Amniotic stem cell (primary cell): ENCODE measurements at regions not wholly inside any gene's neighbourhood (a gene's known extent, or its start where the extent isn't known, plus 50 kb on each side); places are given as distances from the start of the nearest gene placed in this dataset.
"Not testable (repeated sequence)": the region's sequence is repeated elsewhere in the genome, so short reads cannot be mapped to it uniquely, and the experiment has no call there.

Experiments used
- DNase-seq: peaks from one replicate; lab custom pipeline; 2025; lab: John Stamatoyannopoulos, UW

DNA sequence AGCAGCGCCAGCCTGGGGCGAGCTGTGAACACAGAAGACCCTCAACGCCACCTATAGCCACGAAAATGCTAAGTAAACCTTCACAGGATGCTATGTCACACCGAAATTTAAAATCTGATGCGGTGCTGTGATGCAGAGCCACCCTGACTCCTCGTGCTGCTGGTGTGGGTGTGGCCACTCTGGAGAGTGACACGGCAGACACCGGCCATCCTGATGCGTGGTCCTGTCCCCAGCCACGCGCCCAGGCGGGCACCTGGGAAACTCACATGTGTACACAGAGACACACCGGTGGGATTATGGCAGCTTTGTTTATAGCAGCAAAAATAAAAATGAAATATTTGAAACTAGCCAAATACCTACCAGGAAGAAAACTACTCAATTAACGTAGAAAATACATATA, 138.3 kb upstream of the SFSWAP start:
- no peak for DNase-seq

DNA sequence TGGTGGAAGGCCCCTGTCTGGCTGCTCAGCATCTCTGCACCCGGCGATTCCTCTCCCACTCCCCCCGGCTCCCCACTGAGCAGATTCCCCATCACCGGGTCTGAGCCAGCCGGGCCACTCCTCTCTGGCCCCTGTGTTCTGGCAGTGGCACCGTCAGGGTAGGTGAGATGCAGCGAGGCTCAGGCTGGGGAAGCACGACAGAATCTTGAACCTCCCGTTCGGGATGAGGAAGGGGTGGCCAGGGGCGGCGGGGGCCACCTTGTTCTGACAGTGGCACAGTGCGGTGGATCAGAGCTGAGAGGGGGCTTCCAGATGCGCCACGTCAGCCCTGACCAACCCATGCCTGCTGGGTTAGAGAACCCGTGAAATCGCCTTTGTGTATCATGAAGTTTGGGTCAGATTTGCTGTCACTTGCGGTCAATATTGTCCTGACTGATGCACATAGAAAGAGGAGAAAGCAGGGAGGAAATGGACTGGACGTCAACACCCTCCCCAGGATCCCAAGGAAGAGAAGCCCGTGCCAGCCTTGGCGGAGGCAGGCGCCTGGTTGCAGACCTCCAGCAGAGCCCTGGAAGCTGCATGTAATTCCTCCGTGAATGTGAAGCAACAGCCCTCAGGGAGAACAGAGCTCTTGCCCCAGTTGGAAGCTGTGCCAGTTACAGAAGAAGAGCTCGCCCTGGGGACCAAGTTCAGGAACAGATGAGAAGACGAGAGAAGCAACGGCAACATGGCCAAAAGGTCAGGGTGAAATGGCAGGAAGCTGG, 137.1 kb upstream of the SFSWAP start:
- no peak for DNase-seq

DNA sequence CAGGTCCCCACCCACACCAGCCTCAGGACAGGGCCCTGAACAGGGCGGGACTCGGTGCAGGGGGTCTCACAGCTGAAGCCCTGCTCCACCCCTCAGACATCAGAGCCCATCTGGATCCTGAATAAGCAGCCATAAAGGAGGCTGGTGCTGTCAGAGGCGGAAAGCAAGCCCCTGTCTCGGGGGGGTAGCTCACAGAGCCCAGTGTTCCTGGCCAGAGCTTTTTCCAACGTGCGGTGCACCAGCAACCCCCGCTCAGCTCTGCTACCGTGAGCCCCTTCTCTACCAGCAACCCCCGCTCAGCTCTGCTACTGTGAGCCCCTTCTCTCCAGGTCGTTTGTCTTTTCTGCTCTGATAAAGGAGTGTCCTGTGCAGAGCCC, 136.5 kb upstream of the SFSWAP start:
- DNase-seq: no peak

DNA sequence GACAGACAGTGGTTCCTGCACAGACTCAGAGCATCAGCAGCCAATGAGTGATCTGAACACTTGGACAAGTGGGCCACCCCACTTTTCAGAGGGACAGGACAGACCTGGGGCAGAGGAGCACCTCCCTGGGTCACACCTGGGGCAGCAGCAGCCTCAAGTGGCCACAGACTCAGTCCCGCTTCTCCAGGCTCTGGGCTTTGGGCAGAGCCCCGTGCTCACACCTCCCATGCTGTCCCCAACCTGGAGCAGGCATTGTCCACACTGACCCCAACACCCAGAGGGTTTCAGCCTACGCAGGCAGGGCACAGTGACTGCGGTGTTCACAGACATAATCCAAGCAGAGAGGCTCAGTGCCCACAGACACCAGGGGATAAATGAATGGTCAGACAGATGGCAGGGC, 135.5 kb upstream of the SFSWAP start:
- no peak for DNase-seq

DNA sequence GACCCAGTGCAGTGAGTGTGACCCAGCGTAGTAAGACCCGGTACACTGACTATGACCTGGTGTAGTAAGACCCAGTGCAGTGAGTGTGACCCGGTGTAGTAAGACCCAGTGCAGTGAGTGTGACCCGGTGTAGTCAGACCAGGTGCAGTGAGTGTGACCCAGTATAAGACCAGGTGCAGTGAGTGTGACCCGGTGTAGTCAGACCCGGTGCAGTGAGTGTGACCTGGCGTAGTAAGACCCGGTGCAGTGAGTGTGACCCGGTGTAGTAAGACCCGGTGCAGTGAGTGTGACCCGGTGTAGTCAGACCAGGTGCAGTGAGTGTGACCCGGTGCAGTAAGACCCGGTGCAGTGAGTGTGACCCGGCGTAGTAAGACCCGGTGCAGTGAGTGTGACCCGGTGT, 134.2 kb upstream of the SFSWAP start:
- not testable (repeated sequence) for DNase-seq

DNA sequence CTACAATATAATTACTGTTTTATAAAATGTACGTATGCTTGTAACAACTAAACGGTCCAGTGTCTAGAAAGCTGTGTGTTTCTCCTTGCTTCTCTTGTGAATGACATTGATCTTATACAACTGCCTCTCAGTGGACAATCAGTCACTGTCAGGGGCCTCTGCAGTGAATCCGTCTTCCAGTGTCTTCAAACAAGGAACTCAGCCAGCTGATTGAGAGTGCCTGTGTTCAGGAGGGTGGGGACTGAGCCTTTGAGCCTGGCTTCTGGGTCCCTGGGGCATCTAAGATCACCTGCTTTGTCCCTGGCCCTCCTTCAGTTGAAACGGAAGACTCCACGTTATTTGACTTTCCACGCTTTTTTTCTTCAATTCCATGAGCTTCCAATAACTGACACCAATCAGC, 133.1 kb upstream of the SFSWAP start:
- DNase-seq: no peak

DNA sequence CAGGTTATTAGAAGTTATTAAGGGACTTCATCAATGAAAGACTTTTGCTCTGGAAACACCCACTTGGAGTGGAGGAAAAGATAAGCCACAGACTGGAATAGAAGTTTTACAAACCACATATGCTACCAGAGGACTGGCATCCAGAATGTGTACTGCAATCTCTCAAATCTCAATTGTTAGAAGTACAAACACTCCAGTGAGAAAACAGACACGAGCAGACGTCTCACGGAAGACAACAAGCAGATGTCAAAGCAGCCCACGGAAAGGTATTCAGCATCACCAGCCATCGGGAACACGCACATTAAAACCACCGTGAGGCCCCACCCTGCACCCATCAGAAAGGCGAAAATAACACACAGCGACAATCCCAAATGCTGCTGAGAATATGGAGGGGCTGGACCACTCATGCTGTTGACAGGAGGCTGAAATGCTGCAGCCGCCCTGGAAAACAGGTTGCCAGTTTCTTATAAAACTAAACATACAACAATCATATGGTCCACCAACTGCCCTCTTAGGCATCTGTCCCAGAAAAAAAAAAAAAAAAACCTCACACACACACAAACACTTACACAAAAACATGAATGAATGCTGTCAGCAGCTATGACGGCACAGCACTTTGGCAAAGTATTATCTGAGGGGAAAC, 131.9 kb upstream of the SFSWAP start:
- no peak for DNase-seq

DNA sequence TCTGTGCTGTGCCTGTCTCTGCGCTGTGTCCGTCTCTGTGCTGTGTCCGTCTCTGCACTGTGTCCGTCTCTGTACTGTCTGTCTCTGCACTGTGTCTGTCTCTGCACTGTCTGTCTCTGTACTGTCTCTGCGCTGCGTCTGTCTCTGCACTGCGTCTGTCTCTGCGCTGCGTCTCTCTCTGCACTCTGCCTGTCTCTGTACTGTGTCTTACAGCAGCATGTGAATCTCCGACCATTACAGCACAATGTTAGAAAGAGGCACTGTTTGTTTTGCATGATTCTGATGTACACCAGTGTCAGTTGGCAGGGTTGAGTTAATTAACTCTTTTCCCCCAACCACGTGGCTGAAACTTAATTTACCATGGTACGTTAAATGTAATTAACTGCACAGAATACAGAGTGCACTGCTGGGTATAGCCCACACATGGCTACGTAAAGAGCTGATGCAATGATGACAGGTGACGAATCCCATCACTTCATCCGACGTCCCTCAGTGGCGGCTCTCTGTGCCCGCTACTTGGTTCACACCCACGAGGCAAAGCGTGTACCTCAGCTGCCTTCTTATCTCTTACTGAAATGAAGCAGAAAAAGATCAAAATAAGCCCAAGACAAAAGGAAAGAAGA, 127.7 kb upstream of the SFSWAP start:
- DNase-seq: no peak

DNA sequence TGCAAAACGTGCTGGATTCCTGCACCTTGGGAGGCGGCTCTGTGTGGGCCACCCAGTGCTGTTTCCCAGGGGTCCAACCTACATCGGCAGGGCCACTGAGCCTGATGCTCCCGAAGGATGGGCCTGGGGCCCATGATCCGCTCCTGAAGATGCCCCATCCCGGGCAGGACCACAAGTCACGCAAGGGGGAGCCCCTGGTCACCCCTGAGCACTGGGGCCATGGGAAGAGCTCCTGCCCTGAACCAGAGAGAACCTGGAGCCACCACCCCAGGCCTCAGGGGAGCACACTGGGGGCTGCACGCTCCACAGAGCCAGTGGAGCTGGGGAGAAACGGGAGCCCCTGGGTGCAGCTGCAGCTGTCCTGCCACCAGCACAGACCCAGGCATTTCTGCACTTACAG, 124.6 kb upstream of the SFSWAP start:
- no peak for DNase-seq

DNA sequence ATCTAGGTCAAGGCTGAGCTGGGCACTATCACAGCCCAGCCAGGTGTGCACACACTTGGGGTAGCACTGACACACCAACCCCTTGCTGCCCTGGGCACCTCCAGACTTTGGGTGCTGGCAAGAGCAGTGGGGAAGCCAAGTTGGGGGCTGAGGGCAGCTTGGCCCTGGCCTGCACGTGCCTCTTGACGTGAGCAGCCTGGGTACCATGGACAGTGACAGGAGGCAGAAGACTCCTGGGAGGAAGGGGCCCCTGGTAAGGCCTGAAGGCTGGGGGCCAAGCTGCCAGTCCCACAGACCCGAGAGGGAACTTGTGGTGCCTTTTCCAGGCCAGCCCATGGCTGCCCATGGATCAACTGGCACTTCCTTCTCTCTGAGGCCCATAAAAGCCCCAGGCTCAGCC, 124.1 kb upstream of the SFSWAP start:
- no peak for DNase-seq

DNA sequence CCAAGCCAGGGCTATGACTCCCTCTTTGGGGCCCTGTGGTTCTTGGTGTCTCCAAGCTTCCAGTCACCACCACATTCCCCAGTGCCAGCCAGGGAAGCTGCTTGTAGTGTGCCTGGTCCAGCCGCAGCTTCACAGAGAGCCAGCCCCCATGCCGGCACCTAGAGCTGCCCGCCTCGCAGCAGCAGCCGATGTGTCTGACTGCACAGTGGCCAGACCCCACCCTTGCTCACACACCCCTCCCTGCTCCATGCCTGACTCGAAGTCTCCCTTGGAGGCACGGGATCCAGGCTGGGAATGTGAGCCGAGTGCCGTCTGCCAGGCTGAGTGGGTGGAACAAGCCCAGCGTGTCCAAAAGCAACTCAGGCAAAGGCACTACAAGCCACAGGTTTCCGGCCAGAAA, 123.3 kb upstream of the SFSWAP start:
- DNase-seq: no peak

DNA sequence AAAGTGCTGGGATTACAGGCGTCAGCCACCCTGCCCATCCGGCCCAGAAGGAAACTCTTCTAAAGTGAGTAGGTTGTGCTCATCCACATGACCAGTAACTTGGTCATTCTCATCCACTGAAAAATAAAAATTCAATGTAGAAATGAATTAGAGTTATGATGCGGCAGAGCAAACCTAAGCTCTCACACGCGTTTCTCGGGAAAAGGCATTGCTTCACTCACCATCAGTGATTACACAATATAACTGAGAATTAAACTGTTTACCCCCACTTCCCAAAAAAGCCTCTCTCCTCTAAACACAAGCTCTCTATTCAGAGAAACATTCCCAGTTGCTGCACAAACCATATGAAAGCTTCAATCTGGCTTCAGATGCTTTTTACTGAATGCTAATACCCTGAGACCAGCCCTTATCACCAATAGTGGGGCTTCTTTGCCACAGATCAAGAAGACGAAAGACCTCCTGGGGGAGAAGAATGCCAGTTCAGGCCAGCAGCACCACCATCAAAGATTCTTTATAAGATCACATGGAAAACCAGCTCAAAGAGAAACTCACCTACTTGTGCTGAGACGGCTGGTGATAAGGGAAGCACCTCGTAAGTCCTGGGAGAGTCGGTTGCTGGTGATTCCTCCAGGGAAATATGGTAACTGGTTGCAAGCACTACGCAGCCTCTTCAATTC, 121.5 kb upstream of the SFSWAP start:
- no peak for DNase-seq

DNA sequence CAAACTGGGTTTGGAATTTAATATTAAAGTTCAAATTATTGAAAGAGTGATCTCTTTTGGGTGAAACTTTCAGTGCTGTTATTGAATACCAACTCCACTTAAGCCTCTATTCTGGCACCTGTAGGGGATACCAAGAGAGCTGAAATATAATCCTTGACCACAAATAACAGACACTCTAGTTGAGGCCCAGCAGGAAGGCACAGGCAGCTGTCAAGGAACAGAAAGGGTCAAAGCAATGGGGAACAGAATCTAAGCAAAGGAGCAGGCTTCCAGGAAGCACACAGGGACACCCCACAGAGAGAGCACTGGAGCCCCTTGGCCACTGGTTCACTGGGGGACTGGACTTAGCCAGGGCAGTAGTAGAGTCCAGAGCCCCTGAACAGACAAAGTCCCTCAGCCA, 120.9 kb upstream of the SFSWAP start:
- no peak for DNase-seq

DNA sequence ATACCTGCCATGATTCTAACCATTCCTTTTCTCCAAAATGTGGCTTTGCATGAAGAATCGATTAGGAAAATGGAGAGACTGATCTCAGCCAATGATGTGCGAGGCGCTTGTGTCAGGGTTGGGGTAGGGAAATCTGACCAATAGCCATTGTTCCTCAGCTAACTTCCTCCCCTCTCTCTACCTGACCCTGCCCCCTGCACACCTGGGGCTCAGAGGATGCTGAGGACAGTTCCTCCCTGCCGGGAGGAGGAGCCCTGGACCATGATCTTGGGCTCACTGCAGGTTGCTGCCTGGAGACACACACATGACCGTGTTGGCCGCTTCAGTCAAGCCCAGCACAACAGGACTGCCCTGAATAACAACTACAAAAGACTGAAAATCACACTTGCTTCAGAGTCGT, 119.8 kb upstream of the SFSWAP start:
- DNase-seq: no peak

DNA sequence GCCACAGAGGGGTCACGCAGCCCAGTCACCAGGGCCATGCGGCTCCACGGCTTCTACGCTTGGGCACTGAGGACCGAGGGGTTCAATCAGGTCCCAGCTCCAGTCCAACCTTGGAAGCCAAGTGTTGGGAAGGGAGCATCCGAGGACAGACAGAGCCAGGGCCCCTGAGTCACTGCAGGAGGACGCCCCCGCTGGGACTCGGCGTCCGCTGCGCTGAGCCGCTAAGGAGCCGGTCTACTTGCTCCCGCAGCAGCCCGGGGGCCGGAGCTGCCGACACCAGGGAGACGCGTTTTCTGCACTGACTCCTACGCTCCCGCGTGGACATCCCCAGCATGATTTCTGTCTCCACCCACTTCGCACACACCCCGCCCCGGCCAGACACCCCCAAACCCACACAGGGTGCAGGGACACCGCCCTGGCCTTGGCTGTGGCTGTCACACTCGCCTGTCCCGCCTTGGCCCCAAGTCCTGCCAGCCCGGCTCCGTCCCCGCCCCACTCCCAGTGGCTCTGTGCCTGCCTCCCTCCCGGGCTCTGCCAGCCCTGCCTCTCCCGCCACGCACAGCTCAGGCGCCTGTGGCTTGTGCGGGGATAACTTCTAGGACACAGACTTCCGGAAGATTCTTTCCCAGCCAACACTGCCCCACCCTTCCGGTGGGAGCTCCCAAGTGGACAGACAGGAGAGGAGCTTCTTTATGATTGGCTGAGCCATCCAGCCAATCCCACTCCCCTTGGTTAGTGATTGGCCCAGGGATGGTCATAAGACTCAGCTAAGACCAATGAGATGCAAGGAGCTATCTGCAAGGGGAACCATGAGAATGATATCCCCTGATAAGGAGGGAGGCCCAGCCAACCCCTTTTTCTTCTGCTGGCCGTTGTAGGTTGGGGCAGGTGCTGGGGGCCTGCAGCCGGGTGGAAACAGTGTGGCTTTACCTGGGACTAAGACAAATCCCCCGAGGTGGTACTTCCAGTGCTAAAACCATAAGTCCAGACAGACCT, 118.9 kb upstream of the SFSWAP start:
- no peak for DNase-seq

DNA sequence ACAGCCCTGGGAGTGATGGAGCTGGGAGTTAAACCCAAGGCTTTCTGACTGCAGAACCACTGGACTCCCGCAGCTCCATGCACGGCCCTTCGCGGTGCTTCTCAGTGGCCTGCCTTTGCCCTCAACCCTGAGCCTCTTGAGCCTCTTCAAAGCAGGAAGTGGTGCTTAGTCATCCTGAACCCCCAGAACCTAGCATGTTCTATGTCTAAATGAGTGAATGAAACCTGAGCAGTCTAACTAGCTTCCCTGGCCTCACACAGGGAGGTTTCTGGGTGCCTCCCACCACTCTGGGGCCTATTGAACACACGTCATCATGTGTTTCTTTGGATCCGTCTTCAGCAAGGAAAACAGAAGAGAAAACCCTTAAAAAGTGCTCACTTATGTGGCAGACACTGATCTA, 117.9 kb upstream of the SFSWAP start:
- no peak for DNase-seq

DNA sequence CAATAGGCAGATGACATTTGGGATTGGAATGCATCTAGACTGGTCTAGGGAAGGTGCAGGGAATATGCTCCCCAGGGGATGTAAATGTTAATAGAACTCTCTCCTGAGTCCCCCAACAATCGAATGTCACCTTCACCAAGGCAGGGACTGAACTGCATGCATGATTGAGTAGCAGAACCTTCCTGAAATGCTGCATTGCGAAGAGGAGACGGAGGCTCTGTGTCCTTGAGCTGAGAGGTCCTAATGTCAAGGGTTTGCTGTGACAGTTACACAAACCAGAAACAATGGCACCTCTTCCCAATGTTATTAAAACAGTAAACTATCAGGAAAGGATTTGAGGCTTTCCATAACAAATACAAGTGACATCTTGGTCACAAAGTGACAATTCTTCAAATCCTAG, 117.5 kb upstream of the SFSWAP start:
- DNase-seq: no peak

DNA sequence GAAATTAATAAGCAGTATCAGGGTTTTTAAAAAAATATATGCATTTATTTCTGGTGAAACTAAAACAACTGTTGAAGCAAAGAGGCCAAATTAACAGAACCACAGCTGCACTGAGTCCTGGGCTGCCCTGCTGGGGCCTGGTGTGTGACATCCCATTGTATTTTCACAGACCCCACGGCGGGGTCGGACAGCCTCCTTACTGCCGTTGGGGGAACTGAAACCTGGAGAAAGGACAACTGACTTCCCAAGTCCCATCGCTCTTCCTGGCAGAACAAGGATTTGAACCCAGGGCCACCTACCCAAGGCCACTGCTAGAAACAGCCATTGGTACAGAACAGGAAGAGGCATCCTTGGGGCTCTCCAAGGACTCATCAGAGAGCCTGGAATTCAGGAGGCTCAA, 114.8 kb upstream of the SFSWAP start:
- DNase-seq: no peak

DNA sequence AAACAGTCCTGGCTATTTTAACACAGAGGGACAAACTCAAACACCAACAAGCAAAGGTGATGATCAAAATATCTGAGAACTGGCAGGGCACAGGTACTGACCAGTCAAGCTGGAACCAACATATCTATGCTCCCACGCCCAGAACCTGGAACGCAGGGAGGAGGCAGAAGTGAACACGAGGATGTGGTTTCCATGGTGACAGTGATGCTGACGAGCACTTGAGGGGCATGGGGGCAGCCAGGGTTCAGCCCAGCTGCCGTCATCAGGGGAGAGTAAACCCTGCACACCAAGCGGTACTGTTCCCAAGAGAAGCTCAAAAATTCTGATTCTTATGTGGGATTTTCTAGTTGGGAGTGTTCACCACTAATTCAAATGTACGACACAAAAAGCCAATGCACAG, 113.6 kb upstream of the SFSWAP start:
- no peak for DNase-seq

DNA sequence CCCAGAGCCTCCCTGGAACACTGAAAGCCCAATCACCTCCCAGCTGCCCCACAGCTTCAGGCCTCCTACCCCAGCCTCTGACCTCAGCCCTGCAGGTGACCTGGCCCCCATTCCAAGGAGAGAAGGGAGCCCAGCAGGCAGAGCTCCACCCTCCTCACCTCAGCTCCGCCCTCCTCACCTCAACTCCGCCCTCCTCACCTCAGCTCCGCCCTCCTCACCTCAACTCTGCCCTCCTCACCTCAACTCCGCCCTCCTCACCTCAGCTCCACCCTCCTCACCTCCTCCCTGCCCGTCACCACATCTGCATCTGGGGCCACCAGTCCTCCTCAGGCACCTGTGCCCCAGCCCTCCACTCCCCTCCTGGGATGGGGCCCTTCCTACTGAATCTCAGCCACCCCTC, 112.2 kb upstream of the SFSWAP start:
- no peak for DNase-seq

DNA sequence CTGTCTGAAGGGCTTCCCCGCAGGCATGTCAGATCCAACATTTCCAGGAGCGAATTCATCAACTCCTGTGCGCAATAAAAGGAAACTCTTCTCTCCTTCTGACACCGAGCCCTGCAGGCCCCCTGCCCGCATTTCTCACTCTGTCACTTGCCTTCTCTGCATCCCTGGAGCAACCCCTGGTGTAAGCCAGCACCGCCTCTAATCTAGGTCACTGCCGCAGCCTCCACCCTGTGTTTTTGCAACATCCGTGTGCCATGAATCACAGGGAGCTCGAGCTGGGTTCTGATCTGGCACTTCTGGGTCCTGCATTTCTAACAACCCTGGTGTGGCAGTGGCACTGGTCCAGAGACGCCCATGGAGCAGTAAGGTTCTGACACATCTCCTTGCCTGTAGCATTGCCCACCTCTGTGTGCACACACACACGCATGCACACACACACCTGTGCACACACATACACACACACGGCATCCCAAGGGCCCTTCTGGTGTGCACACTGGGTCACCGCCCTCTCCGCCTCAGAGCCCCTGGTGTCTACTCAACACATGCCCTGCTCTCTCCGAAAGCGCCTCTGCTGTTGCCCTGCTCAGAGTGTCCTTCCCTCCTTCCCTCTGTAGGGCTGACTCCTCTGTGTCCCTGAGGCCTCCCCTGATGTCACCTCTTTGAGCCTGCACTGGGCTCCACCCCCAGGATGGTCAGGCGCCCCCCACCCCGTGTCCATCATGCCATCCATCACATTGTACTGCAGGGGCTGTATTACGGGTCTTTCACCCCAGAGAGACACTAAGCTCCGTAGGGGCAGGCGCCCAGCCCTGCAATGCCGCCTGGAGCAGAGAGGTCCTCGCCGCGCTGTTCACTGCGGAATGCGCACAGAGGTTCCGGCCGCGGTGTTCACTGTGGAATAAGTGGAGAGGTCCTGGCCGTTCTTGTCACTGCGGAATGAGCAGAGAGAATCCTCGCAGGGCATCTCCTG, 111.4 kb upstream of the SFSWAP start:
- no peak for DNase-seq
